Body of pancreas (tissue), 4 donors: ENCODE measurements at regions not wholly inside any gene's neighbourhood (a gene's known extent, or its start where the extent isn't known, plus 50 kb on each side); places are given as distances from the start of the nearest gene placed in this dataset.

Experiments
- ATAC-seq: fragments of 150-250 bp; one replicate; pipeline ENCODE4 v1.9.1; 2016
- DNase-seq, 4 donors: peaks; one replicate each; pipeline ENCODE4 v3.0.0-alpha.2; 2019
- H3K27ac ChIP-seq, 4 donors: fragments of 200-600 bp; sonication (generic); 1 replicate in 3 of 4; 2 replicates in 1 of 4; pipeline versions ENCODE4 v1.5.1 to v1.6.1; 2016 to 2019; ENCODE audit warnings: mild to moderate bottlenecking in 1 of 4, mixed read lengths in 1 of 4, moderate library complexity in 1 of 4
- H3K27me3 ChIP-seq, 2 donors: fragments of 200-600 bp; sonication (generic); one replicate each; pipeline ENCODE4 v1.6.0; 2016; ENCODE audit warnings: mild to moderate bottlenecking in 1 of 2
- H3K36me3 ChIP-seq, 2 donors: fragments of 200-600 bp; sonication (generic); replicated peaks in 1 of 2; 2 replicates each; pipeline ENCODE4 v1.5.1; 2016; ENCODE audit warnings: low read depth in 2 of 2; ENCODE audit not compliant: insufficient read depth in 1 of 2
- H3K4me1 ChIP-seq: fragments of 200-600 bp; sonication (generic); one replicate; pipeline ENCODE4 v1.6.0; 2016
- H3K4me3 ChIP-seq, 2 donors: fragments of 200-600 bp; sonication (generic); 1 replicate in 1 of 2; 2 replicates in 1 of 2; pipeline ENCODE4 v1.5.1; 2016 to 2019
- H3K9me3 ChIP-seq, 3 donors: fragments of 200-600 bp; sonication (generic); 1 replicate in 2 of 3; 2 replicates in 1 of 3; pipeline ENCODE4 v1.5.1; 2016
- CTCF ChIP-seq, 7 experiments: fragments of 450-650 bp in 4 of 7; fragments of 200-600 bp in 3 of 7; sonication (generic) in 3 of 7; IDR thresholded peaks; one replicate each; pipeline ENCODE4 v1.5.1; 2016 to 2019; ENCODE audit warnings: antibody characterized with exemption in 7 of 7
- POLR2A ChIP-seq, 3 donors: fragments of 450-650 bp; IDR thresholded peaks; one replicate each; pipeline ENCODE4 v1.6.1; 2016; ENCODE audit warnings: antibody characterized with exemption in 3 of 3, mild to moderate bottlenecking in 2 of 3
- WGBS, 2 donors: methylation state at CpG; one replicate each; pipeline ENCODE4 v1.1.5; 2017; 5-methylcytosine and 5-hydroxymethylcytosine counted together
- intact Hi-C: fragments of 100-400 bp; cut with DNase I; formaldehyde crosslinking; loops from one replicate; pipeline ENCODE4 v1.15.1; 2023

- Histone ChIP-seq H3K9me3 (no peaks in the 10 kb centered on the region), H3K36me3 (no peaks in the 10 kb centered on the region), H3K4me1 (peaks cover 35% of the 10 kb centered on the region), H3K4me3 (no peak overlapping the region), H3K27ac (peak overlapping the region in 3 of 4 donors; percentile 65 to 80 (median 77)), H3K27me3 (no peaks in the 10 kb centered on the region)
- TF ChIP-seq POLR2A (IDR thresholded peaks at IDR 0.05) (no peak), CTCF (IDR thresholded peaks at IDR 0.05) (no peak)
- no peak for DNase-seq
- WGBS, 2 donors = 41 to 70% methylated on average over 3 to 6 of the region's 6 CpGs
- intact Hi-C loops = no loop called here
- ATAC-seq = no peak
Observed at GRCh38 chr2:20125164-20125563, 73.7 kb upstream of the LAPTM4A start.

GRCh38 chr2:20123871-20124594 lies 72.6 kb upstream of the LAPTM4A start:
- intact Hi-C loops = no loop called here
- no peaks in the 10 kb centered on the region for H3K36me3 ChIP-seq
- H3K27me3 ChIP-seq = no peaks in the 10 kb centered on the region
- H3K4me1 ChIP-seq = peaks cover 31% of the 10 kb centered on the region
- no peaks in the 10 kb centered on the region for H3K9me3 ChIP-seq
- H3K27ac ChIP-seq = no peak overlapping the region
- 77 to 81% methylated on average over 4 of the region's 4 CpGs for WGBS, 2 donors
- DNase-seq = no peak
- no peak for ATAC-seq
- H3K4me3 ChIP-seq = no peak overlapping the region
- TF ChIP-seq POLR2A (IDR thresholded peaks at IDR 0.05) (no peak), CTCF (IDR thresholded peaks at IDR 0.05) (no peak)

GRCh38 chr2:20122864-20123263 lies 71.4 kb upstream of the LAPTM4A start:
- WGBS, 2 donors = 88 to 91% methylated on average over 4 to 5 of the region's 5 CpGs
- no peak for TF ChIP-seq POLR2A (IDR thresholded peaks at IDR 0.05)
- no peak for TF ChIP-seq CTCF (IDR thresholded peaks at IDR 0.05)
- peaks cover 31% of the 10 kb centered on the region for H3K4me1 ChIP-seq
- no peaks in the 10 kb centered on the region for H3K27me3 ChIP-seq
- no peak for DNase-seq
- H3K27ac ChIP-seq = no peak overlapping the region
- intact Hi-C loops = no loop called here
- ATAC-seq = no peak
- H3K4me3 ChIP-seq = no peak overlapping the region
- H3K36me3 ChIP-seq = no peaks in the 10 kb centered on the region
- no peaks in the 10 kb centered on the region for H3K9me3 ChIP-seq

- Histone ChIP-seq H3K4me1 (peaks cover 20% of the 10 kb centered on the region), H3K27me3 (no peaks in the 10 kb centered on the region), H3K9me3 (no peaks in the 10 kb centered on the region), H3K4me3 (no peak overlapping the region), H3K27ac (peak overlapping the region in 1 of 4 donors; percentile 58), H3K36me3 (no peaks in the 10 kb centered on the region)
- ATAC-seq (no peak), DNase-seq (no peak)
- no peak for TF ChIP-seq POLR2A (IDR thresholded peaks at IDR 0.05)
- no peak for TF ChIP-seq CTCF (IDR thresholded peaks at IDR 0.05)
- 77 to 81% methylated on average over 9 to 10 of the region's 10 CpGs for WGBS, 2 donors
- intact Hi-C loops = no loop called here
Observed at GRCh38 chr2:20120569-20121416, 69.4 kb upstream of the LAPTM4A start.
